ENCODE measurements at regions not wholly inside any gene's neighbourhood (a gene's known extent, or its start where the extent isn't known, plus 50 kb on each side); places are given as distances from the start of the nearest gene placed in this dataset.

DNA sequence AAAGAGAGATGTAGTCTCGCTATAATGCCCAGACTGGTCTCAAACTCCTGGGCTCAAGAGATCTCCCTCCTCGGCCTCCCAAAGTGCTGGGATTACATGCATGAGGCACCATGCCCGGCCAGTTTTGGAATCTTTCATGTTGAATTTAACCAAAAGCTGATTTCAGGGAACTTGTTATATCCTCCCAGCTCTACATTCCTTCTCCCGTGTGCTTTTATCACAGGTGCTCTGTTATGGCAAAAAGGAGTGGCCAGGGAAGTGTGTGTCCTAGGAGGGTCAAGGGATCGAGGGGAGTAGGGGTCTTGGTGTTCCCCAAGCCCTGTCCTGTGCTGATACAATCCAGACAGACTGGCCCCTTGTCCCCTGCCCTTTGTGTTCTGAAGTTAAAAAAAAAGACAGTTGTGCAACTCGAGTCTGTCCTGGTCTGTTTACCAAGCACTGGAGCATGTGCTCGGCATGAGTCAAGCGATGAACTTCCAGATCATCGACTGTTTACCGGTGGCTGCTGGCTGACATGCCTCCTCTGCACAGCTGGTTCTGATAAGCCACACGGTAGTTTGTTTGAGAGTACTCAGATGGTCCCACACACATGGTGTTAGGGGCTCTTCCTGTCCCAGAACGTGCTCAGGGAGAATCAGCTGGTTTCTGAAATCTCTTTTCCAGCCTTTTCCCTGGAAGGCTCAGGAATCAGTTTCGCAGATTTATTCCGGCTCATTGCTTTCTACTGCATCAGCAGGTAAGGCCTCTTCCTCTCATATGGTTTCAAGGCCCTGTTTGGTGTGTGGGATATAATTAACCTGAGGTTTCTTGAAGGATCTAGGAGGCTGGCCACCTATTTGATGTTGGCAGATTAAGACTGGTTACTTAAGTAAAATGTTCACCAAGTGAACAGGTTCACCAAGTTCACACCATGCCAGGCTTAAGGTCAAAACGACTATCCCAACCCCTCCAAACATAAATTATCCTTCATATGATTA, 52.6 kb upstream of the NAA20 start:
- no peak overlapping the region for H3K4me3 ChIP-seq (ENCODE audit: low read depth, low read length)
- TF ChIP-seq, protein P1, sequence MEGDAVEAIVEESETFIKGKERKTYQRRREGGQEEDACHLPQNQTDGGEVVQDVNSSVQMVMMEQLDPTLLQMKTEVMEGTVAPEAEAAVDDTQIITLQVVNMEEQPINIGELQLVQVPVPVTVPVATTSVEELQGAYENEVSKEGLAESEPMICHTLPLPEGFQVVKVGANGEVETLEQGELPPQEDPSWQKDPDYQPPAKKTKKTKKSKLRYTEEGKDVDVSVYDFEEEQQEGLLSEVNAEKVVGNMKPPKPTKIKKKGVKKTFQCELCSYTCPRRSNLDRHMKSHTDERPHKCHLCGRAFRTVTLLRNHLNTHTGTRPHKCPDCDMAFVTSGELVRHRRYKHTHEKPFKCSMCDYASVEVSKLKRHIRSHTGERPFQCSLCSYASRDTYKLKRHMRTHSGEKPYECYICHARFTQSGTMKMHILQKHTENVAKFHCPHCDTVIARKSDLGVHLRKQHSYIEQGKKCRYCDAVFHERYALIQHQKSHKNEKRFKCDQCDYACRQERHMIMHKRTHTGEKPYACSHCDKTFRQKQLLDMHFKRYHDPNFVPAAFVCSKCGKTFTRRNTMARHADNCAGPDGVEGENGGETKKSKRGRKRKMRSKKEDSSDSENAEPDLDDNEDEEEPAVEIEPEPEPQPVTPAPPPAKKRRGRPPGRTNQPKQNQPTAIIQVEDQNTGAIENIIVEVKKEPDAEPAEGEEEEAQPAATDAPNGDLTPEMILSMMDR (IDR thresholded peaks at IDR 0.05; ENCODE audit: low read depth, low read length) = no peak
- in situ Hi-C loops (cut with HindIII; ENCODE audit: low sequenced_read_pairs) = no loop called here
- peak; percentile 76 for DNase-seq (ENCODE audit: low read depth, low spot score)

DNA sequence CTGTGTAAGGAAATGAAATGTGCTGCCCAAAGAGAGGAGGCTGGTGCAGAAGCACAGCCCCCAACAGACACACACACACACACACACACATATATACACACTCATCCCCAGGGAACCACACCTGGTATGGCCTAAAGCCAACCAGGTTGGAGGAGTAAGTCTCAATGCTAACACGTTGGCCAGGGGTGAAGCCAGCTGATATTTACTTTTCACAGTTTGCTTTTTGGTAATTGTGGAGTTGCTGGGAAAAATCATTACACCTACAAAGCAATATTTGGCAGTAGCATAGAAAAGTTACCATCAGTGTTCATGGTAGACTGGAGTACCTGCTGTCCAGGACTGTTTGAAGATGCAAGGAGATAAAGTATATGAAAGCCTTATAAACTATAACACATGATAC, 50.3 kb upstream of the NAA20 start:
- in situ Hi-C loops (cut with HindIII; ENCODE audit: low sequenced_read_pairs) = no loop called here

More for the DNA sequence above, 50.3 kb upstream of the NAA20 start:
- DNase-seq (ENCODE audit: low read depth, low spot score) = no peak
- no peak overlapping the region for H3K4me3 ChIP-seq (ENCODE audit: low read depth, low read length)
- TF ChIP-seq, protein P1 (IDR thresholded peaks at IDR 0.05; ENCODE audit: low read depth, low read length) = no peak
